CD14-positive monocyte (primary cell): ENCODE measurements at regions not wholly inside any gene's neighbourhood (a gene's known extent, or its start where the extent isn't known, plus 50 kb on each side); places are given as distances from the start of the nearest gene placed in this dataset.

Experiments used
- DNase-seq, 3 donors: peaks; one replicate each; pipeline ENCODE4 v3.0.0-alpha.2; 2011 to 2022
- H2AFZ ChIP-seq: 2 replicates; pipeline ENCODE4 v1.6.0; 2012; ENCODE audit warnings: mild to moderate bottlenecking, low read depth, low read length, inconsistent platforms; ENCODE audit not compliant: insufficient read depth, poor library complexity, severe bottlenecking
- H3K27ac ChIP-seq, 2 donors: 1 replicate in 1 of 2; 2 replicates in 1 of 2; pipeline ENCODE4 v1.5.1; 2012 to 2013; ENCODE audit warnings: low read length in 2 of 2, control low read depth in 1 of 2, inconsistent platforms in 1 of 2, low read depth in 1 of 2, mild to moderate bottlenecking in 1 of 2
- H3K27me3 ChIP-seq, 2 donors: one replicate each; pipeline versions ENCODE4 v1.6.0 to v1.6.1; 2011 to 2013; ENCODE audit warnings: low read length in 2 of 2; ENCODE audit not compliant: control insufficient read depth in 2 of 2, insufficient read depth in 2 of 2
- H3K36me3 ChIP-seq, 2 donors: replicated peaks in 1 of 2; 1 replicate in 1 of 2; 2 replicates in 1 of 2; pipeline versions ENCODE4 v1.5.1 to v1.6.1; 2012 to 2013; ENCODE audit warnings: low read length in 2 of 2, control low read depth in 1 of 2, inconsistent platforms in 1 of 2, mild to moderate bottlenecking in 1 of 2; ENCODE audit not compliant: insufficient read depth in 2 of 2, control insufficient read depth in 1 of 2
- H3K4me1 ChIP-seq, 2 donors: 1 replicate in 1 of 2; 2 replicates in 1 of 2; pipeline versions ENCODE4 v1.5.1 to v1.6.1; 2012 to 2013; ENCODE audit warnings: low read length in 2 of 2, control low read depth in 1 of 2, inconsistent platforms in 1 of 2, mild to moderate bottlenecking in 1 of 2, moderate library complexity in 1 of 2; ENCODE audit not compliant: insufficient read depth in 2 of 2, control insufficient read depth in 1 of 2
- H3K4me2 ChIP-seq: replicated peaks from 2 replicates; pipeline ENCODE3; 2012; ENCODE audit warnings: low read length, moderate library complexity, mild to moderate bottlenecking; ENCODE audit not compliant: poor library complexity, severe bottlenecking; ENCODE audit errors: extremely low read depth
- H3K4me3 ChIP-seq, 3 experiments: fragments of 200-600 bp in 1 of 3; sonication (generic) in 1 of 3; replicated peaks in 1 of 3; 1 replicate in 2 of 3; 2 replicates in 1 of 3; pipeline ENCODE4 v1.5.1; 2011 to 2013; ENCODE audit warnings: low read length in 3 of 3, mild to moderate bottlenecking in 3 of 3, control low read depth in 2 of 3, low read depth in 2 of 3, inconsistent platforms in 1 of 3, moderate library complexity in 1 of 3
- H3K79me2 ChIP-seq: 2 replicates; pipeline ENCODE4 v1.6.0; 2012; ENCODE audit warnings: mild to moderate bottlenecking, control low read depth, inconsistent platforms, low read length, moderate library complexity; ENCODE audit not compliant: insufficient read depth
- H3K9ac ChIP-seq: 2 replicates; pipeline ENCODE4 v1.6.0; 2017; ENCODE audit warnings: low read length, mild to moderate bottlenecking; ENCODE audit not compliant: insufficient read depth, poor library complexity, severe bottlenecking
- H3K9me3 ChIP-seq, 2 donors: replicated peaks in 1 of 2; 1 replicate in 1 of 2; 2 replicates in 1 of 2; pipeline versions ENCODE4 v1.5.1 to v1.6.1; 2012 to 2013; ENCODE audit warnings: low read length in 2 of 2, control low read depth in 1 of 2; ENCODE audit not compliant: control insufficient read depth in 1 of 2, insufficient read depth in 1 of 2
- H4K20me1 ChIP-seq: 2 replicates; pipeline ENCODE4 v1.6.0; 2012; ENCODE audit warnings: mild to moderate bottlenecking, low read length, control low read depth, moderate library complexity; ENCODE audit not compliant: insufficient read depth
- H3K27ac Mint-ChIP-seq, 7 donors: one replicate each; pipeline ENCODE4 v1.8.0; 2020; ENCODE audit warnings: mild to moderate bottlenecking in 7 of 7, mixed read lengths in 7 of 7, moderate library complexity in 6 of 7, inconsistent platforms in 2 of 7
- H3K27me3 Mint-ChIP-seq, 3 donors: one replicate each; pipeline ENCODE4 v1.8.0; 2021 to 2022; ENCODE audit warnings: low read depth in 3 of 3, mild to moderate bottlenecking in 3 of 3, mixed read lengths in 3 of 3, moderate library complexity in 3 of 3, inconsistent platforms in 1 of 3
- H3K36me3 Mint-ChIP-seq, 2 donors: one replicate each; pipeline ENCODE4 v1.8.0; 2020; ENCODE audit warnings: mixed read lengths in 2 of 2, inconsistent platforms in 1 of 2, mild to moderate bottlenecking in 1 of 2
- H3K4me1 Mint-ChIP-seq: one replicate; pipeline ENCODE4 v1.8.0; 2020; ENCODE audit warnings: mild to moderate bottlenecking, mixed read lengths
- H3K4me3 Mint-ChIP-seq, 2 donors: one replicate each; pipeline ENCODE4 v1.8.0; 2020; ENCODE audit warnings: mild to moderate bottlenecking in 2 of 2, mixed read lengths in 2 of 2, moderate library complexity in 1 of 2
- H3K9me3 Mint-ChIP-seq, 7 donors: one replicate each; pipeline ENCODE4 v1.8.0; 2020 to 2022; ENCODE audit warnings: mixed read lengths in 7 of 7, mild to moderate bottlenecking in 6 of 7, moderate library complexity in 6 of 7, inconsistent platforms in 2 of 7
- WGBS: methylation state at CpG from one replicate; pipeline ENCODE4 v1.1.5; 2013; ENCODE audit warnings: missing lambda C conversion rate; ENCODE audit not compliant: insufficient coverage; 5-methylcytosine and 5-hydroxymethylcytosine counted together
- intact Hi-C, 2 donors: fragments of 100-400 bp; cut with micrococcal nuclease; formaldehyde crosslinking; loops; one replicate each; pipeline versions ENCODE4 v1.15.0 to v1.15.1; 2023
- TF ChIP-seq, protein P1 (sequence below): fragments of 200-600 bp; IDR thresholded peaks from one replicate; pipeline ENCODE4 v1.8.0; 2022; ENCODE audit warnings: antibody characterized with exemption, mild to moderate bottlenecking

- intact Hi-C loops: no loop called here
- peak overlapping the region in 1 of 3 experiments; percentile 35 for H3K4me3 ChIP-seq
- Mint-ChIP-seq H3K9me3 (peaks cover 0 to 6% (median 2%) of the 10 kb centered on the region in 7 donors), H3K4me1 (peaks cover 34% of the 10 kb centered on the region), H3K36me3 (no peaks in the 10 kb centered on the region), H3K4me3 (peak overlapping the region in 1 of 2 donors; percentile 56), H3K27ac (peak overlapping the region in 4 of 7 donors; percentile 6 to 71 (median 47)), H3K27me3 (peaks cover 0 to 4% (median 0%) of the 10 kb centered on the region in 3 donors)
- no peak overlapping the region for H3K9ac ChIP-seq
- H3K27me3 ChIP-seq: no peaks in the 10 kb centered on the region
- peak overlapping the region; percentile 29 for H3K4me2 ChIP-seq
- H3K36me3 ChIP-seq: no peaks in the 10 kb centered on the region
- TF ChIP-seq, protein P1, sequence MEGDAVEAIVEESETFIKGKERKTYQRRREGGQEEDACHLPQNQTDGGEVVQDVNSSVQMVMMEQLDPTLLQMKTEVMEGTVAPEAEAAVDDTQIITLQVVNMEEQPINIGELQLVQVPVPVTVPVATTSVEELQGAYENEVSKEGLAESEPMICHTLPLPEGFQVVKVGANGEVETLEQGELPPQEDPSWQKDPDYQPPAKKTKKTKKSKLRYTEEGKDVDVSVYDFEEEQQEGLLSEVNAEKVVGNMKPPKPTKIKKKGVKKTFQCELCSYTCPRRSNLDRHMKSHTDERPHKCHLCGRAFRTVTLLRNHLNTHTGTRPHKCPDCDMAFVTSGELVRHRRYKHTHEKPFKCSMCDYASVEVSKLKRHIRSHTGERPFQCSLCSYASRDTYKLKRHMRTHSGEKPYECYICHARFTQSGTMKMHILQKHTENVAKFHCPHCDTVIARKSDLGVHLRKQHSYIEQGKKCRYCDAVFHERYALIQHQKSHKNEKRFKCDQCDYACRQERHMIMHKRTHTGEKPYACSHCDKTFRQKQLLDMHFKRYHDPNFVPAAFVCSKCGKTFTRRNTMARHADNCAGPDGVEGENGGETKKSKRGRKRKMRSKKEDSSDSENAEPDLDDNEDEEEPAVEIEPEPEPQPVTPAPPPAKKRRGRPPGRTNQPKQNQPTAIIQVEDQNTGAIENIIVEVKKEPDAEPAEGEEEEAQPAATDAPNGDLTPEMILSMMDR: no peak
- 0% methylated on average over 1 of the region's 6 CpGs for WGBS
- no peaks in the 10 kb centered on the region for H3K9me3 ChIP-seq
- H4K20me1 ChIP-seq: no peaks in the 10 kb centered on the region
- peak overlapping the region in 1 of 2 donors; percentile 50 for H3K27ac ChIP-seq
- peaks cover 16 to 20% of the 10 kb centered on the region in 2 donors for H3K4me1 ChIP-seq
- H2AFZ ChIP-seq: no peak overlapping the region
- peak; percentile 38 to 79 (median 60) for DNase-seq
- no peaks in the 10 kb centered on the region for H3K79me2 ChIP-seq
These were observed 62.6 kb upstream of the KLF3 start for GRCh38 chr4:38601244-38601915.

DNA sequence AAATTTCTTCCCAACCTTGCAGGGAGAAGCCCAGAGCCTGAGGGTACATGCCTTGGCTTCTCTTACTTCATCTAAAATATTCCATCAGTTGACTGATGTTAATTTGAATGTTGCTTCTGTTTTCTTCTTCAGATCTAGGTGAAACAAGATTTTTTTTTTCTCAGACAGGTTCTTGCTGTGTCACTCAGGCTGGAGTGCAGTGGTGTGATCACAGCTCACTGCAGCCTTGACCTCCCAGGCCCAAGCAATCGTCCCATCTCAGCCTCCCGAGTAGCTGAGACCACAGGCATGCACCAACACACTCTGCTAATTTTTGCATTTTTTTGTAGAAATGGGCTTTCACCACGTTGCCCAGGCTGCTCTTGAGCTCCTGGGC is 62.1 kb upstream of the KLF3 start:
- Mint-ChIP-seq H3K4me3 (no peak overlapping the region), H3K36me3 (no peaks in the 10 kb centered on the region), H3K27ac (peak overlapping the region in 1 of 7 donors; percentile 67), H3K4me1 (peaks cover 34% of the 10 kb centered on the region), H3K27me3 (peaks cover 0 to 5% (median 0%) of the 10 kb centered on the region in 3 donors), H3K9me3 (peaks cover 0 to 6% (median 2%) of the 10 kb centered on the region in 7 donors)
- no peaks in the 10 kb centered on the region for H3K36me3 ChIP-seq
- no peaks in the 10 kb centered on the region for H3K79me2 ChIP-seq
- H3K4me2 ChIP-seq: peak overlapping the region; percentile 29
- no peak overlapping the region for H2AFZ ChIP-seq
- peaks cover 16 to 20% of the 10 kb centered on the region in 2 donors for H3K4me1 ChIP-seq
- no peaks in the 10 kb centered on the region for H3K9me3 ChIP-seq
- WGBS: 88% methylated on average over 3 of the region's 3 CpGs
- H3K4me3 ChIP-seq: no peak overlapping the region
- intact Hi-C loops: no loop called here
- DNase-seq: no peak
- H3K27ac ChIP-seq: no peak overlapping the region
- no peak overlapping the region for H3K9ac ChIP-seq
- H4K20me1 ChIP-seq: no peaks in the 10 kb centered on the region
- H3K27me3 ChIP-seq: no peaks in the 10 kb centered on the region
- TF ChIP-seq, protein P1: no peak
